Heart left ventricle (tissue), 16 donors: ENCODE measurements at regions not wholly inside any gene's neighbourhood (a gene's known extent, or its start where the extent isn't known, plus 50 kb on each side); places are given as distances from the start of the nearest gene placed in this dataset.

Experiments
- ATAC-seq, 4 donors: fragments of 200-7000 bp; cut with Tn5 transposase; one replicate each; pipeline ENCODE4 v1.9.1; 2020 to 2022; ENCODE audit warnings: moderate library complexity in 4 of 4, mild to moderate bottlenecking in 3 of 4, moderate number of reproducible peaks in 1 of 4
- DNase-seq, 5 donors: peaks; one replicate each; pipeline ENCODE4 v3.0.0-alpha.2; 2020
- H3K27ac ChIP-seq, 12 donors: fragments of 200-600 bp; sonication (generic) in 4 of 12; one replicate each; pipeline versions ENCODE4 v1.5.0 to v1.8.0; 2016 to 2022; ENCODE audit warnings: mild to moderate bottlenecking in 2 of 12
- H3K27me3 ChIP-seq, 9 donors: fragments of 200-600 bp; sonication (generic) in 2 of 9; one replicate each; pipeline versions ENCODE4 v1.5.1 to v1.8.0; 2016 to 2022; ENCODE audit warnings: mild to moderate bottlenecking in 3 of 9
- H3K36me3 ChIP-seq, 9 donors: fragments of 200-600 bp; sonication (generic) in 2 of 9; one replicate each; pipeline versions ENCODE4 v1.5.0 to v1.8.0; 2018 to 2022; ENCODE audit warnings: mild to moderate bottlenecking in 2 of 9
- H3K4me1 ChIP-seq, 12 donors: fragments of 200-600 bp; sonication (generic) in 4 of 12; one replicate each; pipeline versions ENCODE4 v1.5.0 to v1.8.0; 2016 to 2022; ENCODE audit warnings: mild to moderate bottlenecking in 3 of 12
- H3K4me3 ChIP-seq, 12 donors: fragments of 200-600 bp; sonication (generic) in 4 of 12; one replicate each; pipeline versions ENCODE4 v1.5.0 to v1.8.0; 2017 to 2022; ENCODE audit warnings: mild to moderate bottlenecking in 9 of 12, moderate library complexity in 4 of 12
- H3K9me3 ChIP-seq, 12 donors: fragments of 200-600 bp; sonication (generic) in 4 of 12; one replicate each; pipeline versions ENCODE4 v1.5.0 to v1.8.0; 2016 to 2022; ENCODE audit warnings: mild to moderate bottlenecking in 1 of 12
- POLR2A ChIP-seq, 2 donors: fragments of 450-650 bp; IDR thresholded peaks; one replicate each; pipeline ENCODE4 v1.6.1; 2017; ENCODE audit warnings: antibody characterized with exemption in 2 of 2, mild to moderate bottlenecking in 2 of 2, moderate library complexity in 2 of 2
- WGBS, 4 donors: extraction: QIAGEN DNeasy Blood & Tissue Kit in 2 of 4; methylation state at CpG; one replicate each; pipeline versions ENCODE4 v1.1.5 to v1.1.7; 2013 to 2018; 5-methylcytosine and 5-hydroxymethylcytosine counted together
- intact Hi-C, 10 donors: fragments of 100-400 bp; cut with DNase I; formaldehyde crosslinking; loops; one replicate each; pipeline versions ENCODE4 v1.11.1 to v1.14.2; 2022
- TF ChIP-seq, protein P1 (sequence below), 12 donors: fragments of 200-600 bp; sonication (generic) in 4 of 12; IDR thresholded peaks; one replicate each; pipeline versions ENCODE4 v1.5.0 to v1.8.0; 2018 to 2022; ENCODE audit warnings: antibody characterized with exemption in 12 of 12, mild to moderate bottlenecking in 5 of 12
- donor health status: ischemic (EF 13 %, LVEDD 7.1; RV severe dilation, severe dysfunction).
- donor health status: healthy with polysubstance abuse.
- donor health status: DM: no; HTN: yes; CAD: no.
- donor health status: DM: no; HTN: no; CAD: no.
- donor health status: ischemic (EF 25% LVEDD 6.9; RV normal size, moderate dysfunction).
- donor health status: ischemic (EF 25% LVEDD 5.7; RV mildly dilated, moderate dysfunction).
- donor health status: healthy.
- donor health status: DM: yes; HTN: yes; CAD: no.
- donor health status: ischemic (EF 35%, LVEDD 5.7; RV mildly dilated, moderate dysfunction).
- donor health status: nonischemic (EF 11% LVEDD 7.7; RV severe dilation, severe dysfunction).
- donor health status: DM: yes; HTN: yes; CAD: no.
- donor health status: PGD.
- donor health status: ischemic (EF 29% LVEDD 5.4; RV normal size, mild dysfunction).
- donor health status: nonischemic (EF 23%, LVEDD 6.1; RV moderate dilation, normal function).

DNA sequence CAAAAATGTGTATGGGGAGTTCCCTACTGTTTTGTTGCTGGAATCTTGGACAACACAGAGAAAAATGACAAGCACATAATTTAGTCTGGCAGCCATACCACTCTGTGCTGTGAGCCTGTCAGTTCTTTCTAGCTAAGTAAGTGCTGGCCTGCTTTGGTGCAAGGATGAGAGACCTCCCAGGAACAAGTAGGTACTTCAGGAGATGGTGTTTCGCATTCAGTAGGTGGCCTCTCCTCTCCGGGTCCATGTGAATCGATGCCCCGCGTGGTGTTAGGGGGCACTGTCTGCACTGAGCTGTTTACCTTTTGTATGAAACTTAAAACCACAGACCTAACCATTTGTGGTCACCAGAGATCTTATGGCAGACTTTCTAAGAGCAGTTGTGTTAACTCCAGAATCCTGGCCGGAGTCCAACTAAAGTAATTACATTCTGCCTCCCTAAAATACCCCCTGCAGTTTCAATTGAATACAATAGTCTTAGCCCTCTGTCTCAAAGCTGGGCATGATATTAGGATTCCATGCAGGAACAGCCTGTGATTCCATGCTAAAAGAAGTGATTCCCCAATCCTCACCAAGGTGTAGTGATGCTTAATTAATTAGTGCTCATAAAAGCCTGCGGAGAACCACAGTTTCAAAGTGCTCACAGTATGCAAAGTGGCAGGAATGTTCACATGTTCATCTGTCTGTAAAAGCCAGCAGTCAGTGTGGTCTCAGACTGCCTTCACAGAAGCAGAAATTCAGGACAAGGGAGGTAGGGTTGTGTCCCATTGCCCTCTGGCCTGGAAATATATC is 64.2 kb downstream of the LLPH start:
- intact Hi-C loops = no loop called here
- 75 to 89% (median 82%) methylated on average over 7 of the region's 7 CpGs for WGBS, 4 donors
- TF ChIP-seq POLR2A (IDR thresholded peaks at IDR 0.05) = no peak
- TF ChIP-seq, protein P1, sequence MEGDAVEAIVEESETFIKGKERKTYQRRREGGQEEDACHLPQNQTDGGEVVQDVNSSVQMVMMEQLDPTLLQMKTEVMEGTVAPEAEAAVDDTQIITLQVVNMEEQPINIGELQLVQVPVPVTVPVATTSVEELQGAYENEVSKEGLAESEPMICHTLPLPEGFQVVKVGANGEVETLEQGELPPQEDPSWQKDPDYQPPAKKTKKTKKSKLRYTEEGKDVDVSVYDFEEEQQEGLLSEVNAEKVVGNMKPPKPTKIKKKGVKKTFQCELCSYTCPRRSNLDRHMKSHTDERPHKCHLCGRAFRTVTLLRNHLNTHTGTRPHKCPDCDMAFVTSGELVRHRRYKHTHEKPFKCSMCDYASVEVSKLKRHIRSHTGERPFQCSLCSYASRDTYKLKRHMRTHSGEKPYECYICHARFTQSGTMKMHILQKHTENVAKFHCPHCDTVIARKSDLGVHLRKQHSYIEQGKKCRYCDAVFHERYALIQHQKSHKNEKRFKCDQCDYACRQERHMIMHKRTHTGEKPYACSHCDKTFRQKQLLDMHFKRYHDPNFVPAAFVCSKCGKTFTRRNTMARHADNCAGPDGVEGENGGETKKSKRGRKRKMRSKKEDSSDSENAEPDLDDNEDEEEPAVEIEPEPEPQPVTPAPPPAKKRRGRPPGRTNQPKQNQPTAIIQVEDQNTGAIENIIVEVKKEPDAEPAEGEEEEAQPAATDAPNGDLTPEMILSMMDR (IDR thresholded peaks at IDR 0.05) = no peak

DNA sequence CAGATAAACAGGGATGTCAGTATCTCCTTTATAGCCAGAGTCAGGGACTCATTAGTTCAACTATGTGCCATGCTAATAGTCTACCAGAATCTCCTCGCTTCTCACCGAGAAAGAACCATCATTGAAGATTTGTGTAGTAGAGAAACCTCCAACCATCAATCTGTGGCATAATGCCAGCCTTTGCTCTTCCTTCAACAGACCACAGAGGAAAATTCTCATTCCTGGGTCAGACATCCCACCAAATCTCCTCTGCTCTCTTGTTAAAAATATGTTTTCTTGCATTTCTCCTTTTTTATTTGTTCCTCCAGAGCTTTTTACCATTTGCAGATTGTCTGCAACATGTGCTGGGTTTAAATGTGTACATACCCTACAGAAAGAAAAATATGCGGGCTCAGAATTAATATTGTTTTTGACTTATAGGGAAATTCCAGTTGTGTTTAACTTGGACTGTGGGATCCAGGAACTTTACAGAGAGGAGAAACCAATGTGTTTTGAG is 64.9 kb downstream of the LLPH start:
- H3K4me1 ChIP-seq = no peaks in the 10 kb centered on the region

More for the DNA sequence above, 64.2 kb downstream of the LLPH start:
- Histone ChIP-seq H3K36me3 (no peaks in the 10 kb centered on the region), H3K4me1 (peaks cover 0 to 5% (median 0%) of the 10 kb centered on the region in 12 donors), H3K4me3 (no peak overlapping the region), H3K9me3 (no peaks in the 10 kb centered on the region), H3K27ac (no peak overlapping the region), H3K27me3 (peaks cover 0 to 7% (median 0%) of the 10 kb centered on the region in 9 donors)
- DNase-seq (no peak), ATAC-seq (no peak)

DNA sequence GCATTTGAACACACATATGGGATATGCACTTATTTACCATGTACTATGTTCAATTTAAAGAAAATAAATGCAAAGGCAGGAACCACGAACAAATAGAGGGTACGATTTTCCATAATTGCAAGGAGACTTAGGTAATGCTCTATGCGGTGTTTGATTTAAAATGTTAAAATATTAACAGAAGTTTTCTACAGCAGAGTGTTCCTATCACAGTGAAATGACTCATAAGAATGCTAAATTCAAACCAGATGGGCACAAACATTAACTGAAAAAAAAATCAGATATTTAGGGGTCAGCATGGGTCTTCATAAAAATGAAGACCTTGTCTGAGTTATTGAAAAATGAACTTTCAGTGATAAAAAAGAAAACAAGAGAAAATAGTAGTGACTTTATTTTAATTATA is 65.4 kb downstream of the LLPH start:
- Histone ChIP-seq H3K9me3 (no peaks in the 10 kb centered on the region), H3K27me3 (peaks cover 0 to 7% (median 0%) of the 10 kb centered on the region in 9 donors), H3K36me3 (no peaks in the 10 kb centered on the region), H3K27ac (no peak overlapping the region), H3K4me3 (no peak overlapping the region), H3K4me1 (no peaks in the 10 kb centered on the region)
- DNase-seq (no peak), ATAC-seq (no peak)
- WGBS, 4 donors = 93 to 96% (median 93%) methylated on average over 3 of the region's 3 CpGs
- no peak for TF ChIP-seq POLR2A (IDR thresholded peaks at IDR 0.05)
- TF ChIP-seq, protein P1 (IDR thresholded peaks at IDR 0.05) = no peak
- intact Hi-C loops = no loop called here

More for the DNA sequence above, 64.9 kb downstream of the LLPH start:
- Histone ChIP-seq H3K27ac (no peak overlapping the region), H3K9me3 (no peaks in the 10 kb centered on the region), H3K27me3 (peaks cover 0 to 7% (median 0%) of the 10 kb centered on the region in 9 donors), H3K36me3 (no peaks in the 10 kb centered on the region), H3K4me3 (no peak overlapping the region)
- intact Hi-C loops = no loop called here
- DNase-seq (no peak), ATAC-seq (no peak)
- TF ChIP-seq POLR2A (IDR thresholded peaks at IDR 0.05) = no peak
- TF ChIP-seq, protein P1 (IDR thresholded peaks at IDR 0.05) = no peak
- WGBS, 4 donors = 80 to 88% (median 85%) methylated on average over 3 of the region's 3 CpGs

DNA sequence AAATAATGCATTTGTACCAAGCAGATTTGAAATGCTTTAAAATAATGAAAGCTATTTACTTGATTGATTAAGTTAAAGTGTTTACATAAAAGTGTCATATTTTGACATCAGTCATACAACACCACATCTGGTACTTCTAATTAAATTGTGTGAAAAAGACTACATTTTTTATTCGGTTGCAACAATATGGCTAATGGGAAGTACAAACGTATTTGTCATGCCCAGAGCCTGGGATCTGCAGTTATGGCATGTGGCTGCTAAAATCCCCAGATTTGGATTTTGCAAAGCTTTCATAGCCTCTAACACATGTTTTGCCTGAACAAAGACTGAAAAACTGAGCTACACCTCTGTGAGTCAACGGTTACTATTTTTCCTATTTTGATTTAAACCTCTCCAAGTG is 66.6 kb downstream of the LLPH start:
- ATAC-seq = no peak
- H3K4me1 ChIP-seq = no peaks in the 10 kb centered on the region
- TF ChIP-seq, protein P1 (IDR thresholded peaks at IDR 0.05) = no peak
- TF ChIP-seq POLR2A (IDR thresholded peaks at IDR 0.05) = no peak

More for the DNA sequence above, 66.6 kb downstream of the LLPH start:
- Histone ChIP-seq H3K27ac (no peak overlapping the region), H3K27me3 (peaks cover 0 to 7% (median 0%) of the 10 kb centered on the region in 9 donors), H3K36me3 (no peaks in the 10 kb centered on the region), H3K9me3 (no peaks in the 10 kb centered on the region), H3K4me3 (no peak overlapping the region)
- no peak for DNase-seq
- 89 to 95% (median 91%) methylated on average over 3 of the region's 3 CpGs for WGBS, 4 donors
- intact Hi-C loops = no loop called here
